A549 (cell line): ENCODE measurements at regions not wholly inside any gene's neighbourhood (a gene's known extent, or its start where the extent isn't known, plus 50 kb on each side); places are given as distances from the start of the nearest gene placed in this dataset.

Experiments
- CHD2 ChIP-seq: fragments of 150-350 bp; IDR thresholded peaks from 2 replicates; pipeline ENCODE4 v1.6.1; 2014; ENCODE audit warnings: low read length; ENCODE audit not compliant: partially characterized antibody
- POLR2A ChIP-seq: IDR thresholded peaks from 2 replicates; pipeline ENCODE4 v1.6.1; 2012; ENCODE audit warnings: mild to moderate bottlenecking, low read length
- TF ChIP-seq, protein P1 (sequence below): fragments of >200 bp; sonication (Bioruptor Twin); formaldehyde crosslinking; IDR thresholded peaks from 3 replicates; pipeline ENCODE4 v1.5.1; 2016

DNA sequence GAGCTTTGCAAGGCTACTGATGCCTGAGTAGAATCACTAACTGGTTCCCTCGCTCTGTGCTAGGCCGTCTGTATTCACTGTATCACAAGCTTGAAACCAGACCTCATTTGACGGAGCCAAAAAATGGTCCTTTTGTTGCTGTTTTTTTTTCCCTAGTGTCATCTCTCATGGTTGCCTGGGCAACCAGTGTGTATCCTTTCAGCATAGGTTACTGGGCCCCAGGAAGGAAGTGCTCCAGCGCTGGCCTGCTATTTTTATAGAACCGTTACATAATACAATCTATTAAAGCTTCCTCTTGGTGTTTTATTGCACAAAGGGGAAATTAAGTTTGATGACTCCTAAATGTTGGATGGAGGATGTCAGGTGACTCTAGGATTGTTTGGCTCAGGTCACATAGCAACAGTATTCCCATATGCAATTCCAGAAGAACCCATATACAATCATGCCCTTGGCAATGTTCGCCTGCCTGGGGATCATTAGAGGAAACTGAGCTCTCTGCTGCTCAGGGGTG lies 220.4 kb downstream of the SPRY1 start:
- TF ChIP-seq, protein P1, sequence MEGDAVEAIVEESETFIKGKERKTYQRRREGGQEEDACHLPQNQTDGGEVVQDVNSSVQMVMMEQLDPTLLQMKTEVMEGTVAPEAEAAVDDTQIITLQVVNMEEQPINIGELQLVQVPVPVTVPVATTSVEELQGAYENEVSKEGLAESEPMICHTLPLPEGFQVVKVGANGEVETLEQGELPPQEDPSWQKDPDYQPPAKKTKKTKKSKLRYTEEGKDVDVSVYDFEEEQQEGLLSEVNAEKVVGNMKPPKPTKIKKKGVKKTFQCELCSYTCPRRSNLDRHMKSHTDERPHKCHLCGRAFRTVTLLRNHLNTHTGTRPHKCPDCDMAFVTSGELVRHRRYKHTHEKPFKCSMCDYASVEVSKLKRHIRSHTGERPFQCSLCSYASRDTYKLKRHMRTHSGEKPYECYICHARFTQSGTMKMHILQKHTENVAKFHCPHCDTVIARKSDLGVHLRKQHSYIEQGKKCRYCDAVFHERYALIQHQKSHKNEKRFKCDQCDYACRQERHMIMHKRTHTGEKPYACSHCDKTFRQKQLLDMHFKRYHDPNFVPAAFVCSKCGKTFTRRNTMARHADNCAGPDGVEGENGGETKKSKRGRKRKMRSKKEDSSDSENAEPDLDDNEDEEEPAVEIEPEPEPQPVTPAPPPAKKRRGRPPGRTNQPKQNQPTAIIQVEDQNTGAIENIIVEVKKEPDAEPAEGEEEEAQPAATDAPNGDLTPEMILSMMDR: no peak
- TF ChIP-seq CHD2 (no peak), POLR2A (no peak)
